OCI-LY1 (cell line): ENCODE measurements at regions not wholly inside any gene's neighbourhood (a gene's known extent, or its start where the extent isn't known, plus 50 kb on each side); places are given as distances from the start of the nearest gene placed in this dataset.

Experiments used
- EZH2 ChIP-seq: fragments of 200-600 bp; sonication (generic), shearing (Covaris generic); IDR thresholded peaks from 2 replicates; pipeline ENCODE4 v1.8.0; 2017; ENCODE audit warnings: borderline replicate concordance, mixed run types, mild to moderate bottlenecking, antibody characterized with exemption, low read length, moderate library complexity, mixed read lengths
- TF ChIP-seq, protein P1 (sequence below): fragments of 200-600 bp; sonication (generic), shearing (Covaris generic); IDR thresholded peaks from 2 replicates; pipeline ENCODE4 v1.5.1; 2017; ENCODE audit warnings: mild to moderate bottlenecking, antibody characterized with exemption, low read length, moderate library complexity, mixed read lengths

DNA sequence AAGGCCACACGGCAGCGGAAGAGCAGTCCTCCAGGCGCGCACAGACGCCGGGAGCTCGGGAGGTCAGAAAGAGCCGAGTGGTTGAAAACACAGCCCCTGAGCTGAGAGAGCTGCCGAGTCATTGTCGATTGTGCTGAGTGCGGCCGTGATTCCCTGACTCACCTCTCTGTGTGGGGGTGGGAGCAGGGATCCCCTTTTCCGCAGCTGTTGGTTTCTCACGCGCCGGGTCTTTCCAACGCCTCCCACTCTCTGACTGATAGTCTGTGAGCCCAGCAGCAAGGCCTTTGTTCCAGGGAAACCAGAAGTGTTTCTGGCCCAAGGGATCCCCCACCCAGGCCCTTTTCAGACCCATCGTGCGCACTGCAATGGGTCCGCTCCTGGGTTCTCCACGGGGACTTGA, 97.3 kb downstream of the MRPL36 start:
- TF ChIP-seq, protein P1, sequence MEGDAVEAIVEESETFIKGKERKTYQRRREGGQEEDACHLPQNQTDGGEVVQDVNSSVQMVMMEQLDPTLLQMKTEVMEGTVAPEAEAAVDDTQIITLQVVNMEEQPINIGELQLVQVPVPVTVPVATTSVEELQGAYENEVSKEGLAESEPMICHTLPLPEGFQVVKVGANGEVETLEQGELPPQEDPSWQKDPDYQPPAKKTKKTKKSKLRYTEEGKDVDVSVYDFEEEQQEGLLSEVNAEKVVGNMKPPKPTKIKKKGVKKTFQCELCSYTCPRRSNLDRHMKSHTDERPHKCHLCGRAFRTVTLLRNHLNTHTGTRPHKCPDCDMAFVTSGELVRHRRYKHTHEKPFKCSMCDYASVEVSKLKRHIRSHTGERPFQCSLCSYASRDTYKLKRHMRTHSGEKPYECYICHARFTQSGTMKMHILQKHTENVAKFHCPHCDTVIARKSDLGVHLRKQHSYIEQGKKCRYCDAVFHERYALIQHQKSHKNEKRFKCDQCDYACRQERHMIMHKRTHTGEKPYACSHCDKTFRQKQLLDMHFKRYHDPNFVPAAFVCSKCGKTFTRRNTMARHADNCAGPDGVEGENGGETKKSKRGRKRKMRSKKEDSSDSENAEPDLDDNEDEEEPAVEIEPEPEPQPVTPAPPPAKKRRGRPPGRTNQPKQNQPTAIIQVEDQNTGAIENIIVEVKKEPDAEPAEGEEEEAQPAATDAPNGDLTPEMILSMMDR = no peak
- no peak for TF ChIP-seq EZH2
